Calu3 (cell line): ENCODE measurements at regions not wholly inside any gene's neighbourhood (a gene's known extent, or its start where the extent isn't known, plus 50 kb on each side); places are given as distances from the start of the nearest gene placed in this dataset.

Experiments
- BruUV-seq: library from RNA; stranded (reverse); fragments of 400-500 nt; replicated peaks from 2 replicates; lab custom pipeline; 2021; lab: Mats Ljungman, UMichigan
- CTCF ChIA-PET: fragments of 300-600 bp; sonication (Branson Sonifier 250); formaldehyde crosslinking; loops from one replicate; lab custom pipeline; 2022; ENCODE audit warnings: antibody characterized with exemption; lab: Charles Lee
- DNase-seq: peaks from one replicate; pipeline ENCODE4 v3.0.0; 2022
- H3K27ac Mint-ChIP-seq: one replicate; pipeline ENCODE4 v1.8.0; 2022; ENCODE audit warnings: mixed read lengths; ENCODE audit not compliant: unreplicated experiment
- H3K27me3 Mint-ChIP-seq: one replicate; pipeline ENCODE4 v1.8.0; 2022; ENCODE audit warnings: mixed read lengths; ENCODE audit not compliant: unreplicated experiment
- H3K36me3 Mint-ChIP-seq: one replicate; pipeline ENCODE4 v1.8.0; 2022; ENCODE audit warnings: mild to moderate bottlenecking, moderate library complexity, mixed read lengths; ENCODE audit not compliant: insufficient read depth, unreplicated experiment
- H3K4me1 Mint-ChIP-seq: one replicate; pipeline ENCODE4 v1.8.0; 2022; ENCODE audit warnings: mild to moderate bottlenecking, low read depth, mixed read lengths; ENCODE audit not compliant: unreplicated experiment
- H3K4me3 Mint-ChIP-seq: one replicate; pipeline ENCODE4 v1.8.0; 2022; ENCODE audit warnings: mild to moderate bottlenecking, low read depth, moderate library complexity, mixed read lengths; ENCODE audit not compliant: unreplicated experiment
- H3K9me3 Mint-ChIP-seq: one replicate; pipeline ENCODE4 v1.8.0; 2022; ENCODE audit warnings: low read depth, mixed read lengths; ENCODE audit not compliant: unreplicated experiment
- CTCF ChIP-seq: fragments of 200-600 bp; IDR thresholded peaks from one replicate; pipeline ENCODE4 v1.8.0; 2022; ENCODE audit warnings: antibody characterized with exemption; ENCODE audit not compliant: unreplicated experiment
- intact Hi-C: fragments of 100-400 bp; cut with micrococcal nuclease; formaldehyde crosslinking; loops from one replicate; pipeline ENCODE4 v1.10.0; 2022; ENCODE audit not compliant: unreplicated experiment

GRCh38 chr13:68440874-68441273, 1210.7 kb upstream of the PCDH9 start:
- intact Hi-C loops: no loop called here
- Mint-ChIP-seq H3K27me3 (no peaks in the 10 kb centered on the region), H3K4me1 (no peaks in the 10 kb centered on the region), H3K4me3 (no peak overlapping the region), H3K36me3 (no peaks in the 10 kb centered on the region), H3K27ac (no peak overlapping the region), H3K9me3 (no peaks in the 10 kb centered on the region)
- CTCF ChIA-PET: no interaction called here
- BruUV-seq: no TSS peak
- no peak for TF ChIP-seq CTCF
- no peak for DNase-seq

DNA sequence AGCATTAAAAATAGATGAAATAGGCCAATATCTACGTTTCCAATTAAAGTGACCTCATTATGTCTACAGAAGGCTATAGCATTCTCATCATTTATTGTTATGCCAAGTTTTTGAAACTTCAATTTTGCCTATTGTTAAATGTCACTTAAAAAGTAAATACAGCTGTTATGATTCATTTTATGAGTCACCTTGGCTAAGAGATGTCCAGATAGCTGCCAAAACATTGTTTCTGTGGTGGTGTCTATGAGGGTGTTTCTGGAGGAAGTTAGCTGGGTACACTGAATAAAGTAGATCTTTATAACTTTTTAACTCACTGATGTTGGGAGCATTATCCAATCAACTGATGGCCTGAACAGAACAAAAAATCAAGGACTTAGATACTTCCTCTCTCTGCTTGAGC, 1209.7 kb upstream of the PCDH9 start:
- H3K27ac Mint-ChIP-seq: no peak overlapping the region

GRCh38 chr13:68428292-68428691, 1198.2 kb upstream of the PCDH9 start:
- Mint-ChIP-seq H3K9me3 (no peaks in the 10 kb centered on the region), H3K4me3 (no peak overlapping the region), H3K4me1 (no peaks in the 10 kb centered on the region), H3K36me3 (no peaks in the 10 kb centered on the region), H3K27me3 (no peaks in the 10 kb centered on the region), H3K27ac (no peak overlapping the region)
- CTCF ChIA-PET: no interaction called here
- intact Hi-C loops: no loop called here
- TF ChIP-seq CTCF: no peak
- BruUV-seq: no TSS peak
- DNase-seq: no peak

More for the DNA sequence above, 1209.7 kb upstream of the PCDH9 start:
- H3K27me3 Mint-ChIP-seq: no peaks in the 10 kb centered on the region
- no TSS peak for BruUV-seq
- CTCF ChIA-PET: no interaction called here
- DNase-seq: no peak
- H3K36me3 Mint-ChIP-seq: no peaks in the 10 kb centered on the region
- no peaks in the 10 kb centered on the region for H3K9me3 Mint-ChIP-seq
- intact Hi-C loops: no loop called here
- no peak overlapping the region for H3K4me3 Mint-ChIP-seq
- no peaks in the 10 kb centered on the region for H3K4me1 Mint-ChIP-seq
- TF ChIP-seq CTCF: no peak

DNA sequence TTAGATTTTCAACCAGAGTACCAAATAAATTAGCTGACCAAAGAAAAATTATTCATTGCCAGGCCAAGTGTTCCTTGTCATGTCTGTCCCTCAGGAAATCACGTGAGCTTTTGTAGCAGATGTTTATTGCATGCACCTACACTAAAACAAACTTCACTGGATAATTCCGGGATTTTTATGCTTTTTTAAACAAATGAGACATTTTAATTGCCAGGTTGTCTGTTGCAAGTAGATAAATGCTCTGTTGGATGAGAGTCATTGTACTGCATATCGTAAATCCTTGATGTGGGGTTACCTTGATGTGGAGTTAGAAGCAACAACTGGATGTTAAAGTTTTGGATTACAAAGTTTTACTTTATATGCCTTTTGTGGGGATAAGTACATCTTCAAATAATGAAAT, 1187.7 kb upstream of the PCDH9 start:
- TF ChIP-seq CTCF: no peak
- DNase-seq: no peak
- CTCF ChIA-PET: no interaction called here
- Mint-ChIP-seq H3K36me3 (no peaks in the 10 kb centered on the region), H3K9me3 (no peaks in the 10 kb centered on the region), H3K4me1 (no peaks in the 10 kb centered on the region), H3K4me3 (no peak overlapping the region), H3K27me3 (no peaks in the 10 kb centered on the region), H3K27ac (no peak overlapping the region)
- intact Hi-C loops: no loop called here
- BruUV-seq: no TSS peak
